ENCODE measurements at regions not wholly inside any gene's neighbourhood (a gene's known extent, or its start where the extent isn't known, plus 50 kb on each side); places are given as distances from the start of the nearest gene placed in this dataset.

- FAIRE-seq (no peak), DNase-seq (ENCODE audit: insufficient read length, low spot score) (no peak)
- no peak for TF ChIP-seq CTCF (IDR thresholded peaks at IDR 0.05; ENCODE audit: insufficient read depth, missing control alignments)
These were observed 51.5 kb upstream of the TWIST2 start for GRCh38 chr2:238796223-238796885.

GRCh38 chr2:238797537-238797936 lies 50.3 kb upstream of the TWIST2 start:
- no peak for TF ChIP-seq CTCF (IDR thresholded peaks at IDR 0.05; ENCODE audit: insufficient read depth, missing control alignments)
- DNase-seq (ENCODE audit: insufficient read length, low spot score) (no peak), FAIRE-seq (no peak)
